GM18517 (cell line): ENCODE measurements at regions not wholly inside any gene's neighbourhood (a gene's known extent, or its start where the extent isn't known, plus 50 kb on each side); places are given as distances from the start of the nearest gene placed in this dataset.

ENCODE experiments used
- ATAC-seq: cut with Tn5 transposase; IDR thresholded peaks from one replicate; pipeline ENCODE4 v1.9.1; 2021; ENCODE audit warnings: mild to moderate bottlenecking, moderate library complexity; ENCODE audit not compliant: unreplicated experiment

GRCh38 chr20:11604339-11604738 is 313.4 kb upstream of the BTBD3 start:
- no peak for ATAC-seq

GRCh38 chr20:11607047-11607446 is 310.6 kb upstream of the BTBD3 start:
- no peak for ATAC-seq

- ATAC-seq, result no peak
Measured at GRCh38 chr20:11608736-11609135, 309.0 kb upstream of the BTBD3 start.

GRCh38 chr20:11624704-11625103 is 293.0 kb upstream of the BTBD3 start:
- ATAC-seq, result no peak

- no peak for ATAC-seq
Measured at GRCh38 chr20:11626551-11626950, 291.1 kb upstream of the BTBD3 start.

GRCh38 chr20:11642866-11643265 is 274.8 kb upstream of the BTBD3 start:
- ATAC-seq, result no peak

GRCh38 chr20:11646359-11646758 is 271.3 kb upstream of the BTBD3 start:
- no peak for ATAC-seq

- no peak for ATAC-seq
Measured at GRCh38 chr20:11650566-11650965, 267.1 kb upstream of the BTBD3 start.

GRCh38 chr20:11651138-11651537 is 266.6 kb upstream of the BTBD3 start:
- no peak for ATAC-seq

GRCh38 chr20:11651647-11652046 is 266.0 kb upstream of the BTBD3 start:
- ATAC-seq, result no peak

- ATAC-seq, result no peak
Measured at GRCh38 chr20:11652128-11652527, 265.6 kb upstream of the BTBD3 start.

- no peak for ATAC-seq
Measured at GRCh38 chr20:11654766-11655165, 262.9 kb upstream of the BTBD3 start.

GRCh38 chr20:11660673-11661072 is 257.0 kb upstream of the BTBD3 start:
- no peak for ATAC-seq

- no peak for ATAC-seq
Measured at GRCh38 chr20:11671015-11671511, 246.6 kb upstream of the BTBD3 start.

- no peak for ATAC-seq
Measured at GRCh38 chr20:11672959-11673358, 244.7 kb upstream of the BTBD3 start.

- ATAC-seq, result no peak
Measured at GRCh38 chr20:11675920-11676629, 241.6 kb upstream of the BTBD3 start.

GRCh38 chr20:11676630-11677287 is 240.9 kb upstream of the BTBD3 start:
- no peak for ATAC-seq

GRCh38 chr20:11677428-11677827 is 240.3 kb upstream of the BTBD3 start:
- no peak for ATAC-seq

- ATAC-seq, result no peak
Measured at GRCh38 chr20:11677836-11678235, 239.9 kb upstream of the BTBD3 start.

- no peak for ATAC-seq
Measured at GRCh38 chr20:11682285-11682684, 235.4 kb upstream of the BTBD3 start.

- no peak for ATAC-seq
Measured at GRCh38 chr20:11686195-11686594, 231.5 kb upstream of the BTBD3 start.

- ATAC-seq, result no peak
Measured at GRCh38 chr20:11686820-11687543, 230.7 kb upstream of the BTBD3 start.
